ENCODE measurements at regions not wholly inside any gene's neighbourhood (a gene's known extent, or its start where the extent isn't known, plus 50 kb on each side); places are given as distances from the start of the nearest gene placed in this dataset.

DNA sequence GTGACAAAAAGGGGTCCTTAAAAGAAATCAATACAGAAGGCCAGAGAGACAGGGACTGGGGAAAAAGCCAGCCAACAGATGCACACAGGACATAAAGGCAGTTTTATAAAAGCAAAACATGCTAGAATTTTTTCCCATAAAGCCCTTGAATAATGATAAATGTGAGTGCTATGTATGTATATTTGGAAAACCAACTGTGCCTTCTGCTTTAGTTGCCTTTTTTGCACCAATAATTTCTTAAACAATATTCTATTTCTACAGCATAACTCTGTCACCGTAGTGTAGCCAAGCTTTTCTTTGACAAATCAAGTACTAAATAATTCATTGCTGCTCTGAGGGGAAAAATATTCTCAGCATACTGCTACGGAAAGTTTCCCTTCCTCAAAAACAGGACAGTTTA is 730.6 kb upstream of the NRSN1 start:
- Mint-ChIP-seq H3K4me3 (no peak overlapping the region), H3K27me3 (no peaks in the 10 kb centered on the region), H3K36me3 (no peaks in the 10 kb centered on the region), H3K4me1 (no peaks in the 10 kb centered on the region), H3K27ac (no peak overlapping the region), H3K9me3 (peaks cover 10% of the 10 kb centered on the region)
- ATAC-seq: no peak

DNA sequence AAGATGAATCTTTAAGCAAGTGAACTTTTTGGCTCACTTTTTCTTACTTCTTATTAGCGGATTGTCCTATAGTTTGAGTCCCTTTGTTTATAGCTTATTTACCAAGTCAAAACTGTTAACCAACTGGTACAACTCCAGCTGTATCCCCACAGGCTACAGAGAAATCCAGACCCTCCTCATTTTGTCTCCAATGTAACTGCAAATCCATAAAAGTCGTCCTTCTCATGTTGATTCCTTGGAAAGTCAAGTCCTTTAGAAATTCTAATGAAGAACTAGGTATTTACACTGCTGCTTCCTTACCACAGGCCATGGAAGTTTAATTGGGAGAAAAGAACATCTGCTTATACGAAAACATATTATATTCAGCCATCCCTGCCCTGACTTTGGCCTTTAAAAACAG is 729.1 kb upstream of the NRSN1 start:
- ATAC-seq: no peak
- Mint-ChIP-seq H3K36me3 (no peaks in the 10 kb centered on the region), H3K4me3 (no peak overlapping the region), H3K27ac (no peak overlapping the region), H3K9me3 (peaks cover 10% of the 10 kb centered on the region), H3K27me3 (no peaks in the 10 kb centered on the region), H3K4me1 (no peaks in the 10 kb centered on the region)

DNA sequence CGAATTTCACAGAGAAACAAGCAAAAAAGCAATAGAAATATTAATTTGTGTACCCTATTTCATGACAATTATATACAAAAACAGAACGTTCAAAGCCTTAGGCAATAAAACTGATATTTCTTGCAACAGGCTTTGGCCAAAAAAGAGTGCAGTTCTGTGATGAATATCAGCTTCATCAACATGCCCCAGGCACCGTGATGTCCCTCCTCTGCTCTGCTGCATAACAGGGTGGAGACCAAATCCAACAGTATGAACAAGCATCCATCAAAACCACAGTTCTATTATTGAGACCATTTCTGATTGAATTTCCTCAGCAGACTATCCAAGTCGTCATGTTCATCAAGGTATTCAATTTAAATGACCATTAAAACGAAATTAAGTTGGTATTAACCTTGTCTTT is 722.6 kb upstream of the NRSN1 start:
- Mint-ChIP-seq H3K36me3 (no peaks in the 10 kb centered on the region), H3K4me3 (no peak overlapping the region), H3K27ac (no peak overlapping the region), H3K4me1 (no peaks in the 10 kb centered on the region), H3K9me3 (peaks cover 15% of the 10 kb centered on the region), H3K27me3 (no peaks in the 10 kb centered on the region)
- ATAC-seq: no peak

DNA sequence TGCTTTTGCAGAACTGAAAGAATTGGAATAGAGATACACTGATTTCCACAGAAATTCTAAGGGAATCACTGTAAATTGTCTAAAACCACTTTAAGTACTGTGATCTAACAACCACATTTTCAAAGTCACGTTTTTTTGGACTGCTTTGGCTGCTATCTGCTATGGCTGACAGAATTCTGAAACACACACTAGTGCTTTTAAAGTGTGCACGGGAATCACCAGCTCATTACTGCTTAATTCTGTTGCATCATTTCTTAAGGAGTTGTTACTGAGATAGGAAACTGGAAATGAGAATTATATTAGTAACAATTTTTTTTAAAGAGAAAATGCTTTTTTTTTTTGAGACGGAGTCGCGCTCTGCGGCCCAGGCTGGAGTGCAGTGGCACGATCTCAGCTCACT is 716.5 kb upstream of the NRSN1 start:
- Mint-ChIP-seq H3K27ac (no peak overlapping the region), H3K4me3 (no peak overlapping the region), H3K27me3 (no peaks in the 10 kb centered on the region), H3K36me3 (no peaks in the 10 kb centered on the region), H3K9me3 (peaks cover 14% of the 10 kb centered on the region), H3K4me1 (no peaks in the 10 kb centered on the region)
- ATAC-seq: no peak

DNA sequence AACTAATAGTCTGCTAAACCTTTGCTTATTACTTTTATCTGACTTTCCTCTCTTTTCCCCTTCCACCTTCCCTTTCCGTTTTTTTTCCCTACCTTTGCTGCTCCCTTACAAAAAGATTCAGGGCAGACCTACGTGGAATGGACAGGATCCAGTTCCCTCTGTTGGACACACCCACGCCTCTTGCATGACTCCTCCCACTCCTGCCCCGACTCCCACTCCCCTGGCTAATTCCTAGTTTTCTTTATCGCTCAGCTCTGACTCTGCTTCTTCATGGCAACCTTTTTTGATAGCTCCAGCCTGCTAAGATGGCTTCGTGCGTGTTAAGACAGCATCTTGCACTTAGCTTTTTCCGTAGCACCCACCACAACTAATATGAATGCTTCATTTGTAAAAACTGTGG is 715.6 kb upstream of the NRSN1 start:
- no peaks in the 10 kb centered on the region for H3K36me3 Mint-ChIP-seq
- no peaks in the 10 kb centered on the region for H3K4me1 Mint-ChIP-seq
- no peak overlapping the region for H3K4me3 Mint-ChIP-seq
- no peak for ATAC-seq
- H3K27me3 Mint-ChIP-seq: no peaks in the 10 kb centered on the region
- peaks cover 14% of the 10 kb centered on the region for H3K9me3 Mint-ChIP-seq
- H3K27ac Mint-ChIP-seq: no peak overlapping the region

DNA sequence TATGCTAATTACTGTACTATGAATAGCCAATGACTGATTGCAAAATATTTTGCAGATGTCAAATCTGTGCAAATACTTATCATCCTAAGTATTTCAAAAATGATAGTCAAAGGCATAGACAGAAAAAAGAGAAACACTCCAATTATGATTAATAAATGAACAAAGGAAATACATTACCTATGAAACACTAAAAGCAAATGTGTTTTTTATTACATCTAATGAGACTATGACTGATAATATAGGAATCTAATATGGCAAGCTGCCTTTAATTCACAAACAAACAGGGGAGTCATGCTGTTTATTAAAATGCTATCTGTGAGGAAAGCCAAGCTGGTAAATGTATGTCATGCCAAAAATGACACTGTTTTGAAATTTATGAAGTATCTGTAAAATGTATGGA is 713.2 kb upstream of the NRSN1 start:
- Mint-ChIP-seq H3K27me3 (no peaks in the 10 kb centered on the region), H3K36me3 (no peaks in the 10 kb centered on the region)

DNA sequence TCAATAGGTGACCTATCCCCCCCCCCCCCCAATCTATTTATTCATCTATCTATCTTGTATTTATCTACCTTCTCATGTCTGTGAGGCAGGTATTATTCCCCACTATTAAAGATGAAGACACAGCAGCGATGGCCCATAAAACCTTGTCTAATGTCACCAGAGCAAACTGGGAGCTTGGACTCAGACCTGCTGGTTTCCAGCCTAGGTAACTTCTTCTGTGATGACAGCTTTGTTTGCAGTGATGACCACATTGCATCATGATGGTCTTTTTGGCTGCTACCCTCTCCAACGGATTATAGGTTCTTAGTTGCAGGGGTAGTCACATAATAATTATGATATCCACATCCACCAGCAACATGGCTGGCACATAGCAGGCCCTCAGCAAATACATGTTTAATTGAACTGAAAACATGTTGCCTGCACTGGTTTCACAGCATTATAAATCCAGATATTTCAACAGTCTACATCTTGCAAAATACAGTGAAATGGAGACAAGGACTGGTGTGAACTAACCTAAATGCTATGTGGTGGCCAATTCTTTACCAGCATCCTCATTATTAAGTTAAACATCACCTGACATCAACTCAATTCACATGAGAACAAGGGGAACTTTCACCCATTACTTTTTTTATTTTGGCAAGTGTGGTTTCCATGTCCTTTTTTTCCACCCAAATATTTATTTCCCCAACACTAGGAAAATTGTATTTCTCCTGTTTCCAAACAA is 712.5 kb upstream of the NRSN1 start:
- Mint-ChIP-seq H3K36me3 (no peaks in the 10 kb centered on the region), H3K27me3 (no peaks in the 10 kb centered on the region), H3K9me3 (peaks cover 10% of the 10 kb centered on the region), H3K4me3 (no peak overlapping the region), H3K27ac (no peak overlapping the region), H3K4me1 (no peaks in the 10 kb centered on the region)
- no peak for ATAC-seq

More for the DNA sequence above, 713.2 kb upstream of the NRSN1 start:
- ATAC-seq: no peak
- Mint-ChIP-seq H3K4me3 (no peak overlapping the region), H3K4me1 (no peaks in the 10 kb centered on the region), H3K9me3 (peaks cover 10% of the 10 kb centered on the region), H3K27ac (no peak overlapping the region)

DNA sequence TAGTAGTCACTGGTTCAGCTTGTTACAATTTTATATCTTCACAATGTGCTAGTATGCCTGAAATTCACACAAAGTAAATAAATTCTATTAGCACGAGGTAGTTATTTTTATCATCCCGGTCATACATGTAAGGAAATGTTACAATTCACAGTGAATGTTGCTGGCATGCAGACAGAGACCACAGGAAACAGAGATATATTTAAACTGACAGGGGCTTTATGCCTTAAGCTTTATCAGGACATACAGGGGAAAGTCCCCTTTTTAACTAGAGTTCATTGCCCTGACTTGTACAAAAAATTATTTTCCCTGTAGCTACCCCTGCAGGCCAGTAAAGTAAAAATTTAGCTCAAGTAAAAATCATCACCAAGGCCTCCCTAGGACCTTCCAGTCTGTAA is 712.0 kb upstream of the NRSN1 start:
- no peak for ATAC-seq
- no peaks in the 10 kb centered on the region for H3K4me1 Mint-ChIP-seq
- H3K27ac Mint-ChIP-seq: no peak overlapping the region
- H3K36me3 Mint-ChIP-seq: no peaks in the 10 kb centered on the region
- H3K4me3 Mint-ChIP-seq: no peak overlapping the region
- peaks cover 10% of the 10 kb centered on the region for H3K9me3 Mint-ChIP-seq
- H3K27me3 Mint-ChIP-seq: no peaks in the 10 kb centered on the region

DNA sequence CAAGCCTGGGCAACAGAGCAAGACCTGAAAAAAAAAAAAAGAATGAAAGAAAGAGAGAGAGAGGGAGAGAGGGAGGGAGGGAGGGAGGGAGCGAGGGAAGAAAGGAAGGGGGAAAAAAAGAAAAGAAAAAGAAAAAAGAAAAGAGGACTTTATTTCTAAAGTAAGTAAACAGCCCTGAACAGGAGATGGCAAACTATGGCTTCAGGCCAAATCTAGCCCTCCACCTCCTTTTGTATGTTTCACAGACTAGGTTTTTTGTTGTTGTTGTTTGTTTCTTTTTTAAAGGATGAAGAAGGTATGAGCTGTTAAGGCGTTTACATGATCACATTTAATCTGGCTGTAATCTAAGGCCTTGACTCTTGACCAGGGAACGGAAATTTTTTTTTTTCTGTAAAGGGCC is 711.1 kb upstream of the NRSN1 start:
- ATAC-seq: no peak
- H3K4me1 Mint-ChIP-seq: no peaks in the 10 kb centered on the region
- H3K27me3 Mint-ChIP-seq: no peaks in the 10 kb centered on the region
- H3K9me3 Mint-ChIP-seq: peaks cover 10% of the 10 kb centered on the region
- no peaks in the 10 kb centered on the region for H3K36me3 Mint-ChIP-seq
- H3K27ac Mint-ChIP-seq: no peak overlapping the region
- no peak overlapping the region for H3K4me3 Mint-ChIP-seq

DNA sequence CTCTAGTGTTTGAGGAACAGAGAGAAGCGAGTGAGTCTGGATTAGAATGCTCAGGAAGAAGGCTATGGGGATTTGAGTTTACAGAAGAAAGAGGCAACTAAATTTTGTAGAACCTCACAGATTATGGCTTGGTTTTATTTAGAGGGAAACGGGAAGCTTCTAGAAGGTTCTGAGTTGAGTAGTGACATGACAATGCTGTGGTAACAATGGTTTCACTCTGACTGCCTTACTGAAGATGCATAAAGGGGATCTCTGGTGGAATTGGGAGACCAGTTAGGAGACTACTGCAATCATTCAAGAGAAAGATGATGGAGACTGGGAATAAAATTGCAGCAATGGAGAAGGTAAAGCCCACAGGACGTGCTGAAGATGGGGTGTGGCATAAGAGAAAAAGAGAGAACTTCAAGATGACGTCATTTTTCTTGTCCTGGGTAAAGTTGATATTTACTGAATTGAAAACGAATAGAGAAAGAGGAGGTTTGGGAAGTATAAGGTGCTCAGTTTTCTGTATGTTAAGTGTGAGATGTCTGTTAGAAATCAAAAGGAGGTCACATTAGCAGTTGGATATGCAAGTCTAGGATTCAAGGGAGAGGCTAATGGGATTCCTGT is 710.1 kb upstream of the NRSN1 start:
- Mint-ChIP-seq H3K4me1 (no peaks in the 10 kb centered on the region), H3K36me3 (no peaks in the 10 kb centered on the region), H3K27ac (no peak overlapping the region), H3K9me3 (peaks cover 4% of the 10 kb centered on the region), H3K27me3 (no peaks in the 10 kb centered on the region), H3K4me3 (no peak overlapping the region)
- no peak for ATAC-seq

DNA sequence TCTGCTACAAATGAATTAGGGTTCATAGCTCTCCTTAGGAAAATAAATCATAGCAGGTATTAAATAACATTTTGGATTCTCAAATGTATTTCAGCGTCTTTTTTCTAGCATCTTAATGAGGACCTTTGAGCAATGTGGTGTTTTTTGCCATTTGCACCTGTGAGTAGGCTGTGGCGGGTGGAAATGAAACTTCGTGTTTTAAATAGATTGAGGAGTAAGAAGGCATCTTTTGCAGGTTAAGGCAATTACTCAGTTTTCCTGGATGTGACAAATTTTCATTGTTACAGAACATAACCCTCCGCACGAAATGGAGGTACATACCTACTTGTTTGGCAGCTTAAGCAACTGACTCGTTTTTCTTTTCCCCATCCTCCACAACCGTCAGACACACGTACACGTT is 708.9 kb upstream of the NRSN1 start:
- no peak for ATAC-seq
- no peaks in the 10 kb centered on the region for H3K36me3 Mint-ChIP-seq
- H3K4me3 Mint-ChIP-seq: no peak overlapping the region
- no peaks in the 10 kb centered on the region for H3K4me1 Mint-ChIP-seq
- peaks cover 3% of the 10 kb centered on the region for H3K9me3 Mint-ChIP-seq
- H3K27ac Mint-ChIP-seq: no peak overlapping the region
- no peaks in the 10 kb centered on the region for H3K27me3 Mint-ChIP-seq

DNA sequence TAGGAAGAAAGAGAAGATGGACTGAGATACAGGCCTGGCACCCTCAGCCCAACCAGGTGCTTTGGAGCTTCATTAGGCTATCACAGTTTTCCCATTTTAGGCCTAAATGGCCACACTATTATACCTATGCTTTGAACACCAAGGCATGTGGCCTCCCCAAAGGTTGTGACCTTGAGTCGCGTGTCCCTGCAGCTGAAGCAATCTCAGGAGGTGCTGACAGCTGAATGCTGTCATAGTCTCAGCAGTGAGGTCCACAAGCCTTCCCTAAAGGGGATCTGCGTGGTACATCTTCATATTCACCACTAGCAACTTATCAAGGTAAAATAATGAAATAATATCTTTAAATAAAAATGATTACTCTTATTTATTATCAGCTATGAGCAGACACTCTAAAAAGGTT is 707.9 kb upstream of the NRSN1 start:
- Mint-ChIP-seq H3K36me3 (no peaks in the 10 kb centered on the region), H3K9me3 (peaks cover 3% of the 10 kb centered on the region), H3K4me3 (no peak overlapping the region), H3K27ac (no peak overlapping the region), H3K27me3 (no peaks in the 10 kb centered on the region), H3K4me1 (no peaks in the 10 kb centered on the region)
- no peak for ATAC-seq

DNA sequence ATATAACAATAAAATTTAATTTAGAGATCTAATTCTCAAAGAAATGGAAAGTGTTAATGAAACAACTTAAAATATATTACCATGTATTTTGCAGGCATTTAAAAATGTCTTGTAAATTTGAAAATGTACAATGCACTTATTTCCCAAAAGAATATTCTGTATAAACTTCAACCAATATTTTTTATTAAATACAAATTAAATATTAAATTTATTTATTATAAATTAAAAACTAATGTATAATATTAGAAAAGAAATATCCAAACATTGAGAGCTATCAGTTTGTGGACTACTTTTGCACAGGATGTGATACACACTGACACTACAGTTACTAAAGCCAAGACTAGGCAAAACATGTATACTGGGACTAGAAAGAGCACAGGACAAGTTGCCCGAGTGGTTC is 707.0 kb upstream of the NRSN1 start:
- no peak for ATAC-seq
- Mint-ChIP-seq H3K4me3 (no peak overlapping the region), H3K27ac (no peak overlapping the region), H3K4me1 (no peaks in the 10 kb centered on the region), H3K9me3 (peaks cover 3% of the 10 kb centered on the region), H3K27me3 (no peaks in the 10 kb centered on the region), H3K36me3 (no peaks in the 10 kb centered on the region)

DNA sequence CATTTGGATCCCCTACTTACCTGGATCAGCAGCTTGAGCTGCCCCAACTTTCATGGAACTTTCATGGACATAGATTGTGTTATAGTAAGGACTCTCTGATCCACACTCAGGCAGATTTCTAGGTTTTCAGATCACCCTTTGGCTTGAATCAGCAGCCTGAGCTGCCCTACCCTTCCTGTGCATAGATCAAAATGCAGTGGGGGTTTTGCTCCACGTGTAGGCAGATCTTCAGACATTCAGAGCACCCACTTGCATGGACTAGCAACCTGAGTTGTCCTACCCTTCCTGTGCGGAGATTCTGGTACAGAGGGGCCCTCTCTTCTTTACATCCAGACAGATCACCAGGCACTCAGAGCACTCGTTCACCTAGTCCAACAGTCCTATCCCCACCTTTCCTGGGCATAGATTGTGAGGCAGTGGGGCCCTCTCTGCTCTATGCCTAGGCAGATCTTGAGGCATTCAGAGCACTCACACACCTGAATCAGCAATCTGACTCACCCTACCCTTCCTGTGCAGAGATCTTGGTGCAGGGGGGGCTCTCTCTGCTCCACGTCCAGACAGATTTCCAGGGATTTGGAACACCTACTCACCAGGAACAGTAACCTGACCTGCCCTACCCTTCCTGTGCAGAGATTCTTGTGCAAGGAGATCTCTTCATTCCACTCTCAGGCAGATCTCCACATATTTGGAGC is 705.2 kb upstream of the NRSN1 start:
- Mint-ChIP-seq H3K4me3 (no peak overlapping the region), H3K27me3 (no peaks in the 10 kb centered on the region), H3K4me1 (no peaks in the 10 kb centered on the region), H3K36me3 (no peaks in the 10 kb centered on the region), H3K9me3 (peaks cover 2% of the 10 kb centered on the region), H3K27ac (no peak overlapping the region)
- no peak for ATAC-seq

DNA sequence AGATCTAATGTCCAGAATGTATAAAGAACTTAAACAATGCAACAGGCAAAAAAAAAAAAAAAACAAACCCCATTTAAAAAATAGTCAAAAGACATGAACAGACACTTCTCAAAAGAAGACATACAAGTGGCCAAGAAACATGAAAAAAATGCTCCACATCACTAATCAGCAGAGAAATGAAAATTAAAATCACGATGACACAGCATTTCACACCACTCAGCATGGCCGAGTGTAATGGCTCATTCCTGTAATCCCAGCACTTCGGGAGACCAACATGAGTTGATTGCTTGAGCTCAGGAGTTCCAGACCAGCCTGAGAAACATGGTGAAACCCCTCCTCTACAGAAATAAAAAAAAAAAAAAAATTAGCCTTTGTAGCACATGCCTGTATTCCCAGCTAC is 701.4 kb upstream of the NRSN1 start:
- no peaks in the 10 kb centered on the region for H3K4me1 Mint-ChIP-seq
- peaks cover 6% of the 10 kb centered on the region for H3K9me3 Mint-ChIP-seq
- ATAC-seq: no peak
- H3K4me3 Mint-ChIP-seq: no peak overlapping the region
- no peaks in the 10 kb centered on the region for H3K36me3 Mint-ChIP-seq
- H3K27ac Mint-ChIP-seq: no peak overlapping the region
- H3K27me3 Mint-ChIP-seq: no peaks in the 10 kb centered on the region

DNA sequence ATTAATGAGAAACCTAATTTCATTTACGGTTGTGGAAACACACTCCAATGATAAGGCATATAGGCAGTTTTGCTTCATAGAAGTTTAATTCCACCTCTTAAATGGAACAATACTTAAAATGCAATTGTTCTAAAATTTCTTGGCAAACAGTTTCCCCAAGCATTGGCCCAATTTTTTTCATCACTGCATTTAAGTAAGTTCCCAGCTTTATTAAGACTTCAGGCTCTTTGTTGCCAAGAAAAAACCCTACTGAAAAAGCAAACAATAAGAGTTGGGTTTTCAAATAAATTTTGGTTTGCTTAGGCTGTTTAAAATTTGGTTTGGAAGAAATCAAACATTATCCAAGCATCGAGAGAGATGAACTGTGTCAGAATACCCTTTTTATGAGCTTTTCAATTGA is 690.9 kb upstream of the NRSN1 start:
- no peak for ATAC-seq
- H3K4me3 Mint-ChIP-seq: no peak overlapping the region
- no peaks in the 10 kb centered on the region for H3K36me3 Mint-ChIP-seq
- peaks cover 10% of the 10 kb centered on the region for H3K9me3 Mint-ChIP-seq
- H3K27me3 Mint-ChIP-seq: no peaks in the 10 kb centered on the region
- no peaks in the 10 kb centered on the region for H3K4me1 Mint-ChIP-seq
- no peak overlapping the region for H3K27ac Mint-ChIP-seq
